ENCODE measurements at regions not wholly inside any gene's neighbourhood (a gene's known extent, or its start where the extent isn't known, plus 50 kb on each side); places are given as distances from the start of the nearest gene placed in this dataset.

GRCh38 chr16:6031102-6031501 is 933.5 kb upstream of the EEF2KMT start:
- Histone ChIP-seq H3K9me3 (ENCODE audit: control insufficient read depth in 2 of 2, insufficient read depth in 1 of 2, low read depth in 1 of 2, low read length in 1 of 2) (no peaks in the 10 kb centered on the region), H3K4me3 (ENCODE audit: low read depth in 1 of 2, low read length in 2 of 2) (no peak overlapping the region), H3K36me3 (ENCODE audit: control insufficient read depth in 2 of 2, insufficient read depth in 2 of 2, low read length in 1 of 2) (no peaks in the 10 kb centered on the region), H3K27ac (ENCODE audit: low read depth in 2 of 2, low read length in 1 of 2) (no peak overlapping the region), H3K4me1 (ENCODE audit: control insufficient read depth in 2 of 2, insufficient read depth in 2 of 2, low read length in 1 of 2) (no peaks in the 10 kb centered on the region), H3K27me3 (ENCODE audit: control insufficient read depth in 1 of 2, insufficient read depth in 2 of 2, low read length in 2 of 2) (no peaks in the 10 kb centered on the region)
- 69 to 72% methylated on average over 5 of the region's 5 CpGs for WGBS, 2 donors

- H3K27me3 ChIP-seq (ENCODE audit: control insufficient read depth in 1 of 2, insufficient read depth in 2 of 2, low read length in 2 of 2), result no peaks in the 10 kb centered on the region
- no peak overlapping the region for H3K4me3 ChIP-seq (ENCODE audit: low read depth in 1 of 2, low read length in 2 of 2)
- 75 to 79% methylated on average over 7 of the region's 7 CpGs for WGBS, 2 donors
- no peak overlapping the region for H3K27ac ChIP-seq (ENCODE audit: low read depth in 2 of 2, low read length in 1 of 2)
- no peaks in the 10 kb centered on the region for H3K9me3 ChIP-seq (ENCODE audit: control insufficient read depth in 2 of 2, insufficient read depth in 1 of 2, low read depth in 1 of 2, low read length in 1 of 2)
- H3K4me1 ChIP-seq (ENCODE audit: control insufficient read depth in 2 of 2, insufficient read depth in 2 of 2, low read length in 1 of 2), result no peaks in the 10 kb centered on the region
- H3K36me3 ChIP-seq (ENCODE audit: control insufficient read depth in 2 of 2, insufficient read depth in 2 of 2, low read length in 1 of 2), result no peaks in the 10 kb centered on the region
Observed at GRCh38 chr16:6027733-6028132, 930.1 kb upstream of the EEF2KMT start.

- 78% methylated on average over 14 of the region's 14 CpGs for WGBS, 2 donors
- H3K27me3 ChIP-seq (ENCODE audit: control insufficient read depth in 1 of 2, insufficient read depth in 2 of 2, low read length in 2 of 2), result peaks cover 7 to 15% of the 10 kb centered on the region in 2 donors
- no peak overlapping the region for H3K4me3 ChIP-seq (ENCODE audit: low read depth in 1 of 2, low read length in 2 of 2)
- no peaks in the 10 kb centered on the region for H3K9me3 ChIP-seq (ENCODE audit: control insufficient read depth in 2 of 2, insufficient read depth in 1 of 2, low read depth in 1 of 2, low read length in 1 of 2)
- H3K4me1 ChIP-seq (ENCODE audit: control insufficient read depth in 2 of 2, insufficient read depth in 2 of 2, low read length in 1 of 2), result no peaks in the 10 kb centered on the region
- no peaks in the 10 kb centered on the region for H3K36me3 ChIP-seq (ENCODE audit: control insufficient read depth in 2 of 2, insufficient read depth in 2 of 2, low read length in 1 of 2)
- H3K27ac ChIP-seq (ENCODE audit: low read depth in 2 of 2, low read length in 1 of 2), result no peak overlapping the region
Observed at GRCh38 chr16:6023449-6023848, 925.9 kb upstream of the EEF2KMT start.

GRCh38 chr16:6021276-6021943 is 923.8 kb upstream of the EEF2KMT start:
- Histone ChIP-seq H3K4me3 (ENCODE audit: low read depth in 1 of 2, low read length in 2 of 2) (no peak overlapping the region), H3K36me3 (ENCODE audit: control insufficient read depth in 2 of 2, insufficient read depth in 2 of 2, low read length in 1 of 2) (no peaks in the 10 kb centered on the region), H3K27me3 (ENCODE audit: control insufficient read depth in 1 of 2, insufficient read depth in 2 of 2, low read length in 2 of 2) (peaks cover 7 to 15% of the 10 kb centered on the region in 2 donors), H3K4me1 (ENCODE audit: control insufficient read depth in 2 of 2, insufficient read depth in 2 of 2, low read length in 1 of 2) (no peaks in the 10 kb centered on the region), H3K9me3 (ENCODE audit: control insufficient read depth in 2 of 2, insufficient read depth in 1 of 2, low read depth in 1 of 2, low read length in 1 of 2) (no peaks in the 10 kb centered on the region), H3K27ac (ENCODE audit: low read depth in 2 of 2, low read length in 1 of 2) (no peak overlapping the region)
- WGBS, 2 donors, result 60 to 61% methylated on average over 9 of the region's 9 CpGs

- Histone ChIP-seq H3K4me1 (ENCODE audit: control insufficient read depth in 2 of 2, insufficient read depth in 2 of 2, low read length in 1 of 2) (no peaks in the 10 kb centered on the region), H3K4me3 (ENCODE audit: low read depth in 1 of 2, low read length in 2 of 2) (no peak overlapping the region), H3K27me3 (ENCODE audit: control insufficient read depth in 1 of 2, insufficient read depth in 2 of 2, low read length in 2 of 2) (peaks cover 7 to 15% of the 10 kb centered on the region in 2 donors), H3K9me3 (ENCODE audit: control insufficient read depth in 2 of 2, insufficient read depth in 1 of 2, low read depth in 1 of 2, low read length in 1 of 2) (no peaks in the 10 kb centered on the region), H3K36me3 (ENCODE audit: control insufficient read depth in 2 of 2, insufficient read depth in 2 of 2, low read length in 1 of 2) (no peaks in the 10 kb centered on the region), H3K27ac (ENCODE audit: low read depth in 2 of 2, low read length in 1 of 2) (no peak overlapping the region)
- WGBS, 2 donors, result 13 to 14% methylated on average over 41 of the region's 41 CpGs
Observed at GRCh38 chr16:6020162-6020985, 922.8 kb upstream of the EEF2KMT start.

GRCh38 chr16:6019490-6019991 is 921.9 kb upstream of the EEF2KMT start:
- WGBS, 2 donors, result 4 to 6% methylated on average over 42 to 50 of the region's 50 CpGs
- H3K27me3 ChIP-seq (ENCODE audit: control insufficient read depth in 1 of 2, insufficient read depth in 2 of 2, low read length in 2 of 2), result peaks cover 7 to 15% of the 10 kb centered on the region in 2 donors
- H3K4me1 ChIP-seq (ENCODE audit: control insufficient read depth in 2 of 2, insufficient read depth in 2 of 2, low read length in 1 of 2), result no peaks in the 10 kb centered on the region
- no peaks in the 10 kb centered on the region for H3K9me3 ChIP-seq (ENCODE audit: control insufficient read depth in 2 of 2, insufficient read depth in 1 of 2, low read depth in 1 of 2, low read length in 1 of 2)
- no peak overlapping the region for H3K27ac ChIP-seq (ENCODE audit: low read depth in 2 of 2, low read length in 1 of 2)
- H3K36me3 ChIP-seq (ENCODE audit: control insufficient read depth in 2 of 2, insufficient read depth in 2 of 2, low read length in 1 of 2), result no peaks in the 10 kb centered on the region
- no peak overlapping the region for H3K4me3 ChIP-seq (ENCODE audit: low read depth in 1 of 2, low read length in 2 of 2)

GRCh38 chr16:6018848-6019489 is 921.4 kb upstream of the EEF2KMT start:
- Histone ChIP-seq H3K4me1 (ENCODE audit: control insufficient read depth in 2 of 2, insufficient read depth in 2 of 2, low read length in 1 of 2) (no peaks in the 10 kb centered on the region), H3K27me3 (ENCODE audit: control insufficient read depth in 1 of 2, insufficient read depth in 2 of 2, low read length in 2 of 2) (peaks cover 7 to 15% of the 10 kb centered on the region in 2 donors), H3K9me3 (ENCODE audit: control insufficient read depth in 2 of 2, insufficient read depth in 1 of 2, low read depth in 1 of 2, low read length in 1 of 2) (no peaks in the 10 kb centered on the region), H3K36me3 (ENCODE audit: control insufficient read depth in 2 of 2, insufficient read depth in 2 of 2, low read length in 1 of 2) (no peaks in the 10 kb centered on the region), H3K4me3 (ENCODE audit: low read depth in 1 of 2, low read length in 2 of 2) (no peak overlapping the region), H3K27ac (ENCODE audit: low read depth in 2 of 2, low read length in 1 of 2) (no peak overlapping the region)
- WGBS, 2 donors, result 3% methylated on average over 39 to 58 of the region's 59 CpGs

GRCh38 chr16:6016530-6017184 is 919.1 kb upstream of the EEF2KMT start:
- WGBS, 2 donors, result 15 to 16% methylated on average over 2 of the region's 2 CpGs
- H3K27ac ChIP-seq (ENCODE audit: low read depth in 2 of 2, low read length in 1 of 2), result no peak overlapping the region
- no peaks in the 10 kb centered on the region for H3K36me3 ChIP-seq (ENCODE audit: control insufficient read depth in 2 of 2, insufficient read depth in 2 of 2, low read length in 1 of 2)
- no peaks in the 10 kb centered on the region for H3K9me3 ChIP-seq (ENCODE audit: control insufficient read depth in 2 of 2, insufficient read depth in 1 of 2, low read depth in 1 of 2, low read length in 1 of 2)
- no peaks in the 10 kb centered on the region for H3K4me1 ChIP-seq (ENCODE audit: control insufficient read depth in 2 of 2, insufficient read depth in 2 of 2, low read length in 1 of 2)
- H3K4me3 ChIP-seq (ENCODE audit: low read depth in 1 of 2, low read length in 2 of 2), result no peak overlapping the region
- peaks cover 7 to 15% of the 10 kb centered on the region in 2 donors for H3K27me3 ChIP-seq (ENCODE audit: control insufficient read depth in 1 of 2, insufficient read depth in 2 of 2, low read length in 2 of 2)

- Histone ChIP-seq H3K27ac (ENCODE audit: low read depth in 2 of 2, low read length in 1 of 2) (no peak overlapping the region), H3K4me1 (ENCODE audit: control insufficient read depth in 2 of 2, insufficient read depth in 2 of 2, low read length in 1 of 2) (no peaks in the 10 kb centered on the region), H3K27me3 (ENCODE audit: control insufficient read depth in 1 of 2, insufficient read depth in 2 of 2, low read length in 2 of 2) (peaks cover 0 to 2% of the 10 kb centered on the region in 2 donors), H3K36me3 (ENCODE audit: control insufficient read depth in 2 of 2, insufficient read depth in 2 of 2, low read length in 1 of 2) (no peaks in the 10 kb centered on the region), H3K9me3 (ENCODE audit: control insufficient read depth in 2 of 2, insufficient read depth in 1 of 2, low read depth in 1 of 2, low read length in 1 of 2) (no peaks in the 10 kb centered on the region), H3K4me3 (ENCODE audit: low read depth in 1 of 2, low read length in 2 of 2) (no peak overlapping the region)
- WGBS, 2 donors, result 44 to 50% methylated on average over 1 of the region's 1 CpG
Observed at GRCh38 chr16:6012716-6013115, 915.1 kb upstream of the EEF2KMT start.

All from esophagus (tissue), 2 donors.